ENCODE measurements at regions not wholly inside any gene's neighbourhood (a gene's known extent, or its start where the extent isn't known, plus 50 kb on each side); places are given as distances from the start of the nearest gene placed in this dataset.
"Not testable (repeated sequence)": the region's sequence is repeated elsewhere in the genome, so short reads cannot be mapped to it uniquely, and the experiment has no call there.

GRCh38 chr4:137735561-137736104, 203.3 kb upstream of the PCDH18 start:
- H3K36me3 ChIP-seq (ENCODE audit: control insufficient read depth in 1 of 2, insufficient read depth in 2 of 2, low read length in 2 of 2): no peaks in the 10 kb centered on the region
- H3K9me3 ChIP-seq (ENCODE audit: control insufficient read depth in 1 of 2, low read length in 2 of 2): no peaks in the 10 kb centered on the region
- H3K27me3 ChIP-seq (ENCODE audit: control insufficient read depth in 1 of 2, insufficient read depth in 2 of 2, low read length in 2 of 2): no peaks in the 10 kb centered on the region
- no peaks in the 10 kb centered on the region for H3K4me1 ChIP-seq (ENCODE audit: control insufficient read depth in 1 of 2, insufficient read depth in 2 of 2, low read length in 2 of 2)
- H3K4me3 ChIP-seq (ENCODE audit: low read depth in 1 of 2, low read length in 2 of 2): no peak overlapping the region
- H3K9ac ChIP-seq (ENCODE audit: low read depth in 1 of 2, low read length in 2 of 2): no peak overlapping the region
- no peak overlapping the region for H3K27ac ChIP-seq (ENCODE audit: low read depth, low read length)

- H3K4me3 ChIP-seq (ENCODE audit: low read depth in 1 of 2, low read length in 2 of 2); H3K9me3 ChIP-seq (ENCODE audit: control insufficient read depth in 1 of 2, low read length in 2 of 2); H3K36me3 ChIP-seq (ENCODE audit: control insufficient read depth in 1 of 2, insufficient read depth in 2 of 2, low read length in 2 of 2); H3K27me3 ChIP-seq (ENCODE audit: control insufficient read depth in 1 of 2, insufficient read depth in 2 of 2, low read length in 2 of 2); H3K4me1 ChIP-seq (ENCODE audit: control insufficient read depth in 1 of 2, insufficient read depth in 2 of 2, low read length in 2 of 2); H3K27ac ChIP-seq (ENCODE audit: low read depth, low read length); H3K9ac ChIP-seq (ENCODE audit: low read depth in 1 of 2, low read length in 2 of 2): not testable (repeated sequence)
Measured at GRCh38 chr4:137733174-137734141, 201.2 kb upstream of the PCDH18 start.

GRCh38 chr4:137722910-137723309, 190.6 kb upstream of the PCDH18 start:
- Histone ChIP-seq H3K36me3 (ENCODE audit: control insufficient read depth in 1 of 2, insufficient read depth in 2 of 2, low read length in 2 of 2) (no peaks in the 10 kb centered on the region), H3K9me3 (ENCODE audit: control insufficient read depth in 1 of 2, low read length in 2 of 2) (no peaks in the 10 kb centered on the region), H3K4me1 (ENCODE audit: control insufficient read depth in 1 of 2, insufficient read depth in 2 of 2, low read length in 2 of 2) (no peaks in the 10 kb centered on the region), H3K27ac (ENCODE audit: low read depth, low read length) (no peak overlapping the region), H3K9ac (ENCODE audit: low read depth in 1 of 2, low read length in 2 of 2) (no peak overlapping the region), H3K4me3 (ENCODE audit: low read depth in 1 of 2, low read length in 2 of 2) (no peak overlapping the region), H3K27me3 (ENCODE audit: control insufficient read depth in 1 of 2, insufficient read depth in 2 of 2, low read length in 2 of 2) (no peaks in the 10 kb centered on the region)

GRCh38 chr4:137711502-137711901, 179.2 kb upstream of the PCDH18 start:
- Histone ChIP-seq H3K27ac (ENCODE audit: low read depth, low read length) (no peak overlapping the region), H3K27me3 (ENCODE audit: control insufficient read depth in 1 of 2, insufficient read depth in 2 of 2, low read length in 2 of 2) (no peaks in the 10 kb centered on the region), H3K4me1 (ENCODE audit: control insufficient read depth in 1 of 2, insufficient read depth in 2 of 2, low read length in 2 of 2) (no peaks in the 10 kb centered on the region), H3K36me3 (ENCODE audit: control insufficient read depth in 1 of 2, insufficient read depth in 2 of 2, low read length in 2 of 2) (no peaks in the 10 kb centered on the region), H3K4me3 (ENCODE audit: low read depth in 1 of 2, low read length in 2 of 2) (no peak overlapping the region), H3K9ac (ENCODE audit: low read depth in 1 of 2, low read length in 2 of 2) (no peak overlapping the region), H3K9me3 (ENCODE audit: control insufficient read depth in 1 of 2, low read length in 2 of 2) (no peaks in the 10 kb centered on the region)

GRCh38 chr4:137707626-137708025, 175.3 kb upstream of the PCDH18 start:
- Histone ChIP-seq H3K9me3 (ENCODE audit: control insufficient read depth in 1 of 2, low read length in 2 of 2) (peaks cover 0 to 5% of the 10 kb centered on the region in 2 donors), H3K4me1 (ENCODE audit: control insufficient read depth in 1 of 2, insufficient read depth in 2 of 2, low read length in 2 of 2) (no peaks in the 10 kb centered on the region), H3K27me3 (ENCODE audit: control insufficient read depth in 1 of 2, insufficient read depth in 2 of 2, low read length in 2 of 2) (no peaks in the 10 kb centered on the region), H3K27ac (ENCODE audit: low read depth, low read length) (no peak overlapping the region), H3K4me3 (ENCODE audit: low read depth in 1 of 2, low read length in 2 of 2) (no peak overlapping the region), H3K9ac (ENCODE audit: low read depth in 1 of 2, low read length in 2 of 2) (no peak overlapping the region), H3K36me3 (ENCODE audit: control insufficient read depth in 1 of 2, insufficient read depth in 2 of 2, low read length in 2 of 2) (no peaks in the 10 kb centered on the region)

DNA sequence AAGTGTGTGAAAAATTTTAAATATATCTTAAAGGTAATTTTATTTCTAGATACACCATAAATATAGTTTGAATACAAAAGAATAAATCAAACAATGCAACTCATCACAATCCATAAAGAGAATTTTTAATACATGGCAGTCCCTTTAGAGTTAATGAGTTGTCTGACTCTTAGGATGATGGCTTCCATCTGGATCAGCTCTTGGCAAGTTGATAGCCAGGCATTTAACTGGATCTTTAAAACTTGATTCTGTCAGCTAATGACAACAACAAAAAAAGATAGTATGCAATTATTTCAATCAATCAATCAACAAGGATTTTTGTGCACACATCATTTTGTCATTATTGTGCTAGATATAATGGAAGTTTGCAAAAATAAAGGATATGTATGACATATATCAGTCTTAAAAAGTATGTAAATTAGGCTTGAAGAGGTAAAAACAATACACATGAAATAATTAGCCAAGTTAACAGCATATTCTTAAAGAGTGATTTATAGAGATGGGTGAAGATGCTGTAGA, 174.9 kb upstream of the PCDH18 start:
- H3K4me1 ChIP-seq (ENCODE audit: control insufficient read depth in 1 of 2, insufficient read depth in 2 of 2, low read length in 2 of 2): no peaks in the 10 kb centered on the region
- no peak overlapping the region for H3K4me3 ChIP-seq (ENCODE audit: low read depth in 1 of 2, low read length in 2 of 2)
- H3K27me3 ChIP-seq (ENCODE audit: control insufficient read depth in 1 of 2, insufficient read depth in 2 of 2, low read length in 2 of 2): no peaks in the 10 kb centered on the region
- no peak overlapping the region for H3K9ac ChIP-seq (ENCODE audit: low read depth in 1 of 2, low read length in 2 of 2)
- H3K27ac ChIP-seq (ENCODE audit: low read depth, low read length): no peak overlapping the region
- peaks cover 0 to 5% of the 10 kb centered on the region in 2 donors for H3K9me3 ChIP-seq (ENCODE audit: control insufficient read depth in 1 of 2, low read length in 2 of 2)
- H3K36me3 ChIP-seq (ENCODE audit: control insufficient read depth in 1 of 2, insufficient read depth in 2 of 2, low read length in 2 of 2): no peaks in the 10 kb centered on the region

GRCh38 chr4:137705171-137705783, 173.0 kb upstream of the PCDH18 start:
- H3K9ac ChIP-seq (ENCODE audit: low read depth in 1 of 2, low read length in 2 of 2): no peak overlapping the region
- H3K27ac ChIP-seq (ENCODE audit: low read depth, low read length): no peak overlapping the region
- no peaks in the 10 kb centered on the region for H3K27me3 ChIP-seq (ENCODE audit: control insufficient read depth in 1 of 2, insufficient read depth in 2 of 2, low read length in 2 of 2)
- peaks cover 4 to 5% of the 10 kb centered on the region in 2 donors for H3K9me3 ChIP-seq (ENCODE audit: control insufficient read depth in 1 of 2, low read length in 2 of 2)
- H3K36me3 ChIP-seq (ENCODE audit: control insufficient read depth in 1 of 2, insufficient read depth in 2 of 2, low read length in 2 of 2): no peaks in the 10 kb centered on the region
- H3K4me3 ChIP-seq (ENCODE audit: low read depth in 1 of 2, low read length in 2 of 2): no peak overlapping the region
- H3K4me1 ChIP-seq (ENCODE audit: control insufficient read depth in 1 of 2, insufficient read depth in 2 of 2, low read length in 2 of 2): no peaks in the 10 kb centered on the region

DNA sequence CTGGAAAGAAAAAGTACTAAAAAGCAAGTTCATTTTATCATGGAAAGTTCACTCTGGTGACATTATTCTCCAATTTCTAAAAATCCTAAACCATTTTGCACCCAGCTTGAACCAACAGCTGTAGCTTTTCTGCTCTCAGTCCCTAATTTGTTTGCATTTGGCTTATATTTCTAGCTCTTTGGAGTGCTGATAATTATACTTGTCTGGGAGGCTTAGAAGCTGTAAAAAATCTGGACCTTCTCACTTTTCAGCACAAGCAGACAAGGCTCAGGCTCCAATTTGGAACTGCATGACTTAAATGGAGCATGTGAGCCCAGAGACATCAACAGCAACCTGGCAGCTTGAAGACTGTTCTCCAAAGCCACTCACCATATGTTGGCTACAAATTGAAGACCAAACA, 170.9 kb upstream of the PCDH18 start:
- Histone ChIP-seq H3K36me3 (ENCODE audit: control insufficient read depth in 1 of 2, insufficient read depth in 2 of 2, low read length in 2 of 2) (no peaks in the 10 kb centered on the region), H3K9ac (ENCODE audit: low read depth in 1 of 2, low read length in 2 of 2) (no peak overlapping the region), H3K4me3 (ENCODE audit: low read depth in 1 of 2, low read length in 2 of 2) (no peak overlapping the region), H3K27ac (ENCODE audit: low read depth, low read length) (no peak overlapping the region), H3K4me1 (ENCODE audit: control insufficient read depth in 1 of 2, insufficient read depth in 2 of 2, low read length in 2 of 2) (no peaks in the 10 kb centered on the region), H3K27me3 (ENCODE audit: control insufficient read depth in 1 of 2, insufficient read depth in 2 of 2, low read length in 2 of 2) (no peaks in the 10 kb centered on the region), H3K9me3 (ENCODE audit: control insufficient read depth in 1 of 2, low read length in 2 of 2) (peaks cover 4 to 5% of the 10 kb centered on the region in 2 donors)

GRCh38 chr4:137702512-137702911, 170.2 kb upstream of the PCDH18 start:
- no peak overlapping the region for H3K27ac ChIP-seq (ENCODE audit: low read depth, low read length)
- no peaks in the 10 kb centered on the region for H3K27me3 ChIP-seq (ENCODE audit: control insufficient read depth in 1 of 2, insufficient read depth in 2 of 2, low read length in 2 of 2)
- H3K36me3 ChIP-seq (ENCODE audit: control insufficient read depth in 1 of 2, insufficient read depth in 2 of 2, low read length in 2 of 2): no peaks in the 10 kb centered on the region
- no peaks in the 10 kb centered on the region for H3K4me1 ChIP-seq (ENCODE audit: control insufficient read depth in 1 of 2, insufficient read depth in 2 of 2, low read length in 2 of 2)
- H3K9me3 ChIP-seq (ENCODE audit: control insufficient read depth in 1 of 2, low read length in 2 of 2): peaks cover 4 to 5% of the 10 kb centered on the region in 2 donors
- no peak overlapping the region for H3K4me3 ChIP-seq (ENCODE audit: low read depth in 1 of 2, low read length in 2 of 2)
- no peak overlapping the region for H3K9ac ChIP-seq (ENCODE audit: low read depth in 1 of 2, low read length in 2 of 2)

- Histone ChIP-seq H3K36me3 (ENCODE audit: control insufficient read depth in 1 of 2, insufficient read depth in 2 of 2, low read length in 2 of 2) (no peaks in the 10 kb centered on the region), H3K9me3 (ENCODE audit: control insufficient read depth in 1 of 2, low read length in 2 of 2) (peaks cover 4 to 5% of the 10 kb centered on the region in 2 donors), H3K4me1 (ENCODE audit: control insufficient read depth in 1 of 2, insufficient read depth in 2 of 2, low read length in 2 of 2) (no peaks in the 10 kb centered on the region), H3K27ac (ENCODE audit: low read depth, low read length) (no peak overlapping the region), H3K27me3 (ENCODE audit: control insufficient read depth in 1 of 2, insufficient read depth in 2 of 2, low read length in 2 of 2) (no peaks in the 10 kb centered on the region), H3K4me3 (ENCODE audit: low read depth in 1 of 2, low read length in 2 of 2) (no peak overlapping the region), H3K9ac (ENCODE audit: low read depth in 1 of 2, low read length in 2 of 2) (no peak overlapping the region)
Measured at GRCh38 chr4:137701401-137701800, 169.1 kb upstream of the PCDH18 start.

All from duodenal mucosa (tissue), 2 donors.